HCT116 (cell line): ENCODE measurements at regions not wholly inside any gene's neighbourhood (a gene's known extent, or its start where the extent isn't known, plus 50 kb on each side); places are given as distances from the start of the nearest gene placed in this dataset.

Experiments used
- CEBPB ChIP-seq: IDR thresholded peaks from 2 replicates; pipeline ENCODE4 v1.6.1; 2012; ENCODE audit warnings: low read depth
- EZH2phosphoT487 ChIP-seq: fragments of 200-600 bp; IDR thresholded peaks from 2 replicates; pipeline ENCODE4 v1.6.1; 2018; ENCODE audit warnings: antibody characterized with exemption, borderline replicate concordance
- POLR2A ChIP-seq: IDR thresholded peaks from 2 replicates; pipeline ENCODE4 v1.7.0; 2011; ENCODE audit warnings: borderline replicate concordance; ENCODE audit not compliant: insufficient read depth, insufficient read length; ENCODE audit errors: extremely low read depth
- POLR2AphosphoS5 ChIP-seq: IDR thresholded peaks from 2 replicates; pipeline ENCODE4 v1.6.1; 2011; ENCODE audit warnings: mild to moderate bottlenecking, low read depth, low read length, moderate library complexity
- RAD21 ChIP-seq: IDR thresholded peaks from 2 replicates; pipeline ENCODE4 v1.6.1; 2012; ENCODE audit warnings: low read depth, mild to moderate bottlenecking
- SIN3A ChIP-seq: IDR thresholded peaks from 2 replicates; pipeline ENCODE4 v1.6.1; 2012; ENCODE audit warnings: low read depth
- YY1 ChIP-seq: IDR thresholded peaks from 2 replicates; pipeline ENCODE4 v1.6.1; 2011; ENCODE audit warnings: low read length, low read depth, moderate library complexity, mild to moderate bottlenecking; ENCODE audit not compliant: insufficient replicate concordance; ENCODE audit errors: extremely low read depth
- ZNF274 ChIP-seq: fragments of 200-500 bp; sonication (Bioruptor generic); IDR thresholded peaks from 2 replicates; pipeline ENCODE4 v1.6.1; 2014; ENCODE audit warnings: mild to moderate bottlenecking, low read depth, low read length, inconsistent platforms
- TF ChIP-seq, protein P1 (sequence below), 3 experiments: fragments of 200-600 bp in 1 of 3; sonication (generic) in 1 of 3; IDR thresholded peaks in 2 of 3; conservative IDR thresholded peaks in 1 of 3; 2 replicates each; pipeline ENCODE4 v1.5.1; 2012 to 2017; ENCODE audit warnings: low read depth in 2 of 3, low read length in 2 of 3, antibody characterized with exemption in 1 of 3, borderline replicate concordance in 1 of 3, control low read depth in 1 of 3, mild to moderate bottlenecking in 1 of 3, mixed read lengths in 1 of 3, mixed run types in 1 of 3, moderate library complexity in 1 of 3; ENCODE audit not compliant: insufficient read depth in 1 of 3
- TF ChIP-seq, protein P2 (sequence below): IDR thresholded peaks from 2 replicates; pipeline ENCODE4 v1.6.1; 2012
- TF ChIP-seq, protein P3 (sequence below): IDR thresholded peaks from 2 replicates; pipeline ENCODE4 v1.6.1; 2012; ENCODE audit warnings: low read depth

DNA sequence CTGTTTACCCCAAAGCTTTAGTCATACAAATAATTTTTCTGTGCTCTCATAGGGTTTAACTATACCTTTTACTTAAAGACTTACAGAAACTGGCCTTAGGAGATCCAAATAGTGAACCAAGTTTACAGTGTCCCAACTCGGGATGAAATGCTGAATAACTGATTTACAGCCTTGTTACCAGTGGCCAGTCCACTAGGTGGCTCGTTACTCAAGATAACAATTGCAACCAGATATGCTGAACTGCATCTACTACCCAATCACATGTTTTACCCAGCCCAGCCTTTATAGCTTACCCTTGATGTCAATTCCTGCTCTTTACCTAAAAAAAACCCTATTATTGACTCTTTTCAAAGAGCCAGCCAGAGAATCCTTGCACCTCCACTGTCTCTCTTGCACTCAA lies 1148.8 kb upstream of the ADGRL4 start:
- TF ChIP-seq POLR2A (no peak), POLR2AphosphoS5 (no peak), EZH2phosphoT487 (no peak), ZNF274 (no peak), YY1 (no peak), SIN3A (no peak), RAD21 (peak; percentile 38), CEBPB (no peak)
- TF ChIP-seq, protein P1, sequence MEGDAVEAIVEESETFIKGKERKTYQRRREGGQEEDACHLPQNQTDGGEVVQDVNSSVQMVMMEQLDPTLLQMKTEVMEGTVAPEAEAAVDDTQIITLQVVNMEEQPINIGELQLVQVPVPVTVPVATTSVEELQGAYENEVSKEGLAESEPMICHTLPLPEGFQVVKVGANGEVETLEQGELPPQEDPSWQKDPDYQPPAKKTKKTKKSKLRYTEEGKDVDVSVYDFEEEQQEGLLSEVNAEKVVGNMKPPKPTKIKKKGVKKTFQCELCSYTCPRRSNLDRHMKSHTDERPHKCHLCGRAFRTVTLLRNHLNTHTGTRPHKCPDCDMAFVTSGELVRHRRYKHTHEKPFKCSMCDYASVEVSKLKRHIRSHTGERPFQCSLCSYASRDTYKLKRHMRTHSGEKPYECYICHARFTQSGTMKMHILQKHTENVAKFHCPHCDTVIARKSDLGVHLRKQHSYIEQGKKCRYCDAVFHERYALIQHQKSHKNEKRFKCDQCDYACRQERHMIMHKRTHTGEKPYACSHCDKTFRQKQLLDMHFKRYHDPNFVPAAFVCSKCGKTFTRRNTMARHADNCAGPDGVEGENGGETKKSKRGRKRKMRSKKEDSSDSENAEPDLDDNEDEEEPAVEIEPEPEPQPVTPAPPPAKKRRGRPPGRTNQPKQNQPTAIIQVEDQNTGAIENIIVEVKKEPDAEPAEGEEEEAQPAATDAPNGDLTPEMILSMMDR (IDR thresholded peaks at IDR 0.05 in 2 of 3, conservative IDR thresholded peaks at IDR 0.05 in 1 of 3; ENCODE audit: borderline replicate concordance in 1 of 3, insufficient read depth in 1 of 3, low read depth in 2 of 3, low read length in 2 of 3) = peak in 2 of 3 experiments; percentile 34 to 36; a peak in 4 of 6 replicates
- TF ChIP-seq, protein P2, sequence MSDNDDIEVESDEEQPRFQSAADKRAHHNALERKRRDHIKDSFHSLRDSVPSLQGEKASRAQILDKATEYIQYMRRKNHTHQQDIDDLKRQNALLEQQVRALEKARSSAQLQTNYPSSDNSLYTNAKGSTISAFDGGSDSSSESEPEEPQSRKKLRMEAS = no peak
- TF ChIP-seq, protein P3, sequence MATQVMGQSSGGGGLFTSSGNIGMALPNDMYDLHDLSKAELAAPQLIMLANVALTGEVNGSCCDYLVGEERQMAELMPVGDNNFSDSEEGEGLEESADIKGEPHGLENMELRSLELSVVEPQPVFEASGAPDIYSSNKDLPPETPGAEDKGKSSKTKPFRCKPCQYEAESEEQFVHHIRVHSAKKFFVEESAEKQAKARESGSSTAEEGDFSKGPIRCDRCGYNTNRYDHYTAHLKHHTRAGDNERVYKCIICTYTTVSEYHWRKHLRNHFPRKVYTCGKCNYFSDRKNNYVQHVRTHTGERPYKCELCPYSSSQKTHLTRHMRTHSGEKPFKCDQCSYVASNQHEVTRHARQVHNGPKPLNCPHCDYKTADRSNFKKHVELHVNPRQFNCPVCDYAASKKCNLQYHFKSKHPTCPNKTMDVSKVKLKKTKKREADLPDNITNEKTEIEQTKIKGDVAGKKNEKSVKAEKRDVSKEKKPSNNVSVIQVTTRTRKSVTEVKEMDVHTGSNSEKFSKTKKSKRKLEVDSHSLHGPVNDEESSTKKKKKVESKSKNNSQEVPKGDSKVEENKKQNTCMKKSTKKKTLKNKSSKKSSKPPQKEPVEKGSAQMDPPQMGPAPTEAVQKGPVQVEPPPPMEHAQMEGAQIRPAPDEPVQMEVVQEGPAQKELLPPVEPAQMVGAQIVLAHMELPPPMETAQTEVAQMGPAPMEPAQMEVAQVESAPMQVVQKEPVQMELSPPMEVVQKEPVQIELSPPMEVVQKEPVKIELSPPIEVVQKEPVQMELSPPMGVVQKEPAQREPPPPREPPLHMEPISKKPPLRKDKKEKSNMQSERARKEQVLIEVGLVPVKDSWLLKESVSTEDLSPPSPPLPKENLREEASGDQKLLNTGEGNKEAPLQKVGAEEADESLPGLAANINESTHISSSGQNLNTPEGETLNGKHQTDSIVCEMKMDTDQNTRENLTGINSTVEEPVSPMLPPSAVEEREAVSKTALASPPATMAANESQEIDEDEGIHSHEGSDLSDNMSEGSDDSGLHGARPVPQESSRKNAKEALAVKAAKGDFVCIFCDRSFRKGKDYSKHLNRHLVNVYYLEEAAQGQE = no peak
